Endothelial cell of umbilical vein (primary cell): ENCODE measurements at regions not wholly inside any gene's neighbourhood (a gene's known extent, or its start where the extent isn't known, plus 50 kb on each side); places are given as distances from the start of the nearest gene placed in this dataset.

Source experiments
- CTCF ChIP-seq, 2 donors: IDR thresholded peaks; 1 replicate in 1 of 2; 2 replicates in 1 of 2; pipeline ENCODE4 v1.5.1; 2011; ENCODE audit warnings: low read length in 2 of 2, mild to moderate bottlenecking in 2 of 2, moderate library complexity in 2 of 2, control low read depth in 1 of 2, inconsistent platforms in 1 of 2, low read depth in 1 of 2; ENCODE audit not compliant: insufficient read depth in 1 of 2; ENCODE audit errors: extremely low read depth in 1 of 2
- EZH2 ChIP-seq: IDR thresholded peaks from 2 replicates; pipeline ENCODE4 v1.6.1; 2012; ENCODE audit warnings: borderline replicate concordance, low read depth, mild to moderate bottlenecking, moderate library complexity, low read length, inconsistent platforms; ENCODE audit not compliant: severe bottlenecking

DNA sequence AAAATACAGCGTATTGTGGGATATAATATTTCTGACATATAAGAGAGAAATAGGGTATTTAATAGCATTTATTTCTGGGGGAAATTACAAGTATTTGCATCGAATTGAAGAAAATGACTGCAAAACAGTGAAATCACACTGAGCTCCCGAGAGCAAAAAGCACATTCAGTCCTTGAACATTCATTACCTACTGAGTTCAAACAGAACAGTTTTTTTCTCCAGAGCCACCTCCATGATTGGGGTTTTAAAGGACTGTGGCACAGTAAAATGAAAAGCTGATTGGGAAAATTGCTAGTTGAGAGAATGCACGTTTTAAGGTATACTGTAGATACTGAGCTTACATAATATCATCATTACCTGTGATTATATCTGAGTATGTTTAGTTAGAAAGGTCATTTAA, 58.0 kb upstream of the TRPC4 start:
- TF ChIP-seq EZH2 (no peak), CTCF (IDR thresholded peaks at IDR 0.05; ENCODE audit: extremely low read depth in 1 of 2, insufficient read depth in 1 of 2, low read depth in 1 of 2, low read length in 2 of 2) (no peak)
